Skeletal muscle tissue (tissue), 3 donors: ENCODE measurements at regions not wholly inside any gene's neighbourhood (a gene's known extent, or its start where the extent isn't known, plus 50 kb on each side); places are given as distances from the start of the nearest gene placed in this dataset.
"Not testable (repeated sequence)": the region's sequence is repeated elsewhere in the genome, so short reads cannot be mapped to it uniquely, and the experiment has no call there.

Source experiments
- H3K27ac ChIP-seq: one replicate; pipeline ENCODE4 v1.7.0; 2013; ENCODE audit warnings: mild to moderate bottlenecking, low read depth, low read length, inconsistent platforms
- H3K27me3 ChIP-seq, 3 donors: one replicate each; pipeline ENCODE4 v1.7.0; 2013; ENCODE audit warnings: low read length in 3 of 3; ENCODE audit not compliant: control insufficient read depth in 3 of 3, insufficient read depth in 3 of 3
- H3K36me3 ChIP-seq, 3 donors: one replicate each; pipeline ENCODE4 v1.7.0; 2013; ENCODE audit warnings: low read length in 3 of 3; ENCODE audit not compliant: control insufficient read depth in 3 of 3, insufficient read depth in 3 of 3
- H3K4me1 ChIP-seq, 3 donors: one replicate each; pipeline ENCODE4 v1.7.0; 2013; ENCODE audit warnings: low read length in 3 of 3, mild to moderate bottlenecking in 3 of 3; ENCODE audit not compliant: control insufficient read depth in 3 of 3, insufficient read depth in 3 of 3
- H3K4me3 ChIP-seq, 3 donors: one replicate each; pipeline ENCODE4 v1.7.0; 2013; ENCODE audit warnings: low read length in 3 of 3
- H3K9ac ChIP-seq, 3 donors: one replicate each; pipeline ENCODE4 v1.7.0; 2013; ENCODE audit warnings: low read length in 3 of 3, mild to moderate bottlenecking in 3 of 3, moderate library complexity in 2 of 3, low read depth in 1 of 3
- H3K9me3 ChIP-seq, 3 donors: one replicate each; pipeline ENCODE4 v1.7.0; 2013; ENCODE audit warnings: low read length in 3 of 3; ENCODE audit not compliant: control insufficient read depth in 3 of 3
- donor health status: Osteomylitis.

DNA sequence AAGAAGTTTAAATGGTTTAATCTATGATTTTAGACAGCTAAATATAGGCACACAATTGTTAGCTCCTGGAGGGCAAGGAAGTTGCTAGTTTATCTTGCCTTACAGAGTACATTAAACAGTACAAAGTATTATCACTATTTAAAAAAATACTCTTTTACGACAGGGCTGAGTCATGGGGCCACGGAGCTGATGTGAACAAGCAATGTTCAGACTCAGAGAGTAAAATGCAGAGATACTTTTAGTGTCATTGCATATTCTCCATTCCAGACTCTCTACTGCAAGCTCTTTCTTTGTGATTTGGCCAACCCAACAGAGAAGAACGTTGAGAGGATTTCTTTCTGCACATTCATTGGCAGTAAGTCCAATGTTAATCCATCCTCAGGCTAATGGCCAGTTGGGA is 352.4 kb downstream of the SPRY2 start:
- Histone ChIP-seq H3K4me3 (no peak overlapping the region), H3K9me3 (no peaks in the 10 kb centered on the region), H3K27me3 (no peaks in the 10 kb centered on the region), H3K27ac (no peak overlapping the region), H3K36me3 (no peaks in the 10 kb centered on the region), H3K4me1 (peaks cover 0 to 2% (median 0%) of the 10 kb centered on the region in 3 donors), H3K9ac (no peak overlapping the region)

DNA sequence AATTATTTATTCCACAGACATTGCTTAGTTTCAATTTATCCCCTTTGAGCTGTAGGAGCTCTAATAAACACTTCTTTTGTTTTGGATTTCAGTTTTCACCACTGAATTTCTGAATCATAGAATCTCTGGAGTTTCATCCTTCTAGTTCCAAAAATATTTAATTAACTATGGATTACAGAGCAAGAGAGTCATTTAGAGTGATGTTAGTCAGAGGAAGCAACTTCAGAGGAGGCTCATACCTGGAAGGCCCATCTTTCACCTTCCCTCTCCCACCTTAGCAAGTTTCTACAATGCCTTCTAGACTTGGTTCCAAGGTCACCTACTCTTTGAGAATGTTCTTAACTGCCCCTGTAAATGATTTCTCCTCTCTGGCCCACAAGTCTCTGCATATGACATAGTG is 353.2 kb downstream of the SPRY2 start:
- Histone ChIP-seq H3K9me3 (no peaks in the 10 kb centered on the region), H3K4me1 (peaks cover 0 to 2% (median 0%) of the 10 kb centered on the region in 3 donors), H3K27me3 (no peaks in the 10 kb centered on the region), H3K4me3 (no peak overlapping the region), H3K27ac (no peak overlapping the region), H3K9ac (no peak overlapping the region), H3K36me3 (no peaks in the 10 kb centered on the region)

DNA sequence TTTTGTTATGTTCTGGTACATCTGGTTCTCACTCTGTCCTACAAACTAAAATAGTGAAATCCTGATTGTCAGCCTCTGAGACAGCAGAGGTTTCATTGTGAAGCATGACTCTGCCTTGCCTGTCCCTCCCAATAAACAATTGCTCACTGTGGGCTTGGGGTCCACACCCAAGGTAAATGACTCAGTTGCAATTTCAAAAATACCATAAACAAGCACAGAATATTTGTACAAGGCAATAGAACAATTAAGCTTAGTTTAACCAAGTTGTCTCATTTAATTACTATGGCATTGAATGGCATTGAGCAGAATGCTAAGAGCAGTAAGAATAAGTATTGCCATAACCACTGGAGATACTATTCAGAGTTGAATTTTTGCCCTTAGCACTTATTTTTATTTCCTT is 353.6 kb downstream of the SPRY2 start:
- peaks cover 0 to 2% (median 0%) of the 10 kb centered on the region in 3 donors for H3K4me1 ChIP-seq
- H3K9me3 ChIP-seq, result no peaks in the 10 kb centered on the region
- H3K4me3 ChIP-seq, result no peak overlapping the region
- no peak overlapping the region for H3K9ac ChIP-seq
- H3K27ac ChIP-seq, result no peak overlapping the region
- no peaks in the 10 kb centered on the region for H3K36me3 ChIP-seq
- no peaks in the 10 kb centered on the region for H3K27me3 ChIP-seq

DNA sequence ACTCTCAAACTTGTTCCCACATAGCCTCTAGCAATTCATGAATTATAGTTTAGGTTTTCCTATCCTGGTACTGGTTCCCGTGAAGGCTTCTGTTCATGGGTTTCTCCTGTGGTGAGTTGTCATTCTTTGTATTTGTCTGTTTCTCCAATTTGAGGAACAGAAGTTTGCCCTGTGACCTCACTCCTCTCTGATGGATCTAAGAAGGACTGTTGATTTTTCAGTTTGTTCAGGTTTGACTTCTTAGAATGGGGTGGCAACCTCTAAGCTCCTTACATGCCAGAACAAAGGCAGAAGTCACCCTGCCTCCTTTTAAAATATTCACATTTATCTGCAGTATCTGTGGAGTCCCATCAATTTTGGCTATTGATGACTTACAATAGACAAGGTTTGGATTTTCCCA is 354.0 kb downstream of the SPRY2 start:
- Histone ChIP-seq H3K27ac (no peak overlapping the region), H3K9ac (no peak overlapping the region), H3K36me3 (no peaks in the 10 kb centered on the region)

DNA sequence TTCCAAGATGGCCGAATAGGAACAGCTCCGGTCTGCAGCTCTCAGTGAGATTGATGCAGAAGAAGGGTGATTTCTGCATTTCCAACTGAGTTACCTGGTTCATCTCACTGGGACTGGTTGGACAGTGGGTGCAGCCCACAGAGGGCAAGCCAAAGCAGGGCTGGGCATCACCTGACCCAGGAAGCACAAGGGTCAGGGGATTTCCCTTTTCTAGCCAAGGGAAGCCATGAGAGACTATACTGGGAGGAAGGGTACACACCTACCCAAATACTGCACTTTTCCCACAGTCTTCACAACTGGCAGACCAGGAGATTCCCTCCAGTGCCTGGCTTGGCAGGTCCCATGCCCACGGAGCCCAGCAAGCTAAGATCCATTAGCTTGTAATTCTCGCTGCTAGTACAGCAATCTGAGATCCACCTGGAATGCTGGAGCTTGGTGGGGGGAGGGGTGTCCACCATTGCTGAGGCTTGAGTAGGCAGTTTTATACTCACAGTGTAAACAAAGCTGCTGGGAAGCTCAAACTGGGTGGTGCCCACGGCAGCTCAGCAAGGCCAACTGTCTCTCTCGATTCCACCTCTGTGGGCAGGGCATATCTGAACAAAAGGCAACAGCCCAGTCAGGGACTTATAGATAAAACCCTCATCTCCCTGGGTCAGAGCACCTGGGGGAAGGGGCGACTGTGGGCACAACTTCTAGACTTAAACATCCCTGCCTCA is 365.8 kb downstream of the SPRY2 start:
- H3K27ac ChIP-seq, H3K9ac ChIP-seq, H3K4me1 ChIP-seq, H3K9me3 ChIP-seq, H3K36me3 ChIP-seq, H3K27me3 ChIP-seq, H3K4me3 ChIP-seq: not testable (repeated sequence)

More for the DNA sequence above, 354.0 kb downstream of the SPRY2 start:
- Histone ChIP-seq H3K9me3 (peaks cover 0 to 3% (median 0%) of the 10 kb centered on the region in 3 donors), H3K4me3 (no peak overlapping the region), H3K4me1 (peaks cover 0 to 2% (median 0%) of the 10 kb centered on the region in 3 donors), H3K27me3 (no peaks in the 10 kb centered on the region)

DNA sequence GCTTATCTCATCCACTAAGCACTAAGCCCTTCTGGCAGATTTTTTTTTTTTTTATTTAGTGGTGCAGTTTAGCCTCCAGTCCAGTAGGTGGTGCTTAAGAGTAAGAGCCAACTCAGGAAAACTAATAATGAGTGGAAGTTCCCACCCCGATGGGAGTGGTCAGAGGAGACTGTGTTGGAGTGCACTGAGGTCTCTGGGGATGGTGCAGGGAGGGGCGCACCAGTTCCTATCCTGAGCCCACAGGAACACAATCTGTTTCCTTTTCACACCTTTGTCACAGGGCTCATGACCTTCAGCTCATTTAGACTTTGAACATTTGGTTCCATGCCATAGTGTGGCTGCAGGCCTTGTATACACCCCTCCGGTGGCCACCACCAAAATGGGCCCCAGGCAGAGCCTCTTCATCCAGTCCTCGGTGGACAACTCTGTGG is 367.4 kb downstream of the SPRY2 start:
- Histone ChIP-seq H3K4me1 (no peaks in the 10 kb centered on the region), H3K36me3 (no peaks in the 10 kb centered on the region), H3K27me3 (no peaks in the 10 kb centered on the region), H3K27ac (no peak overlapping the region), H3K9ac (no peak overlapping the region), H3K4me3 (no peak overlapping the region), H3K9me3 (no peaks in the 10 kb centered on the region)

DNA sequence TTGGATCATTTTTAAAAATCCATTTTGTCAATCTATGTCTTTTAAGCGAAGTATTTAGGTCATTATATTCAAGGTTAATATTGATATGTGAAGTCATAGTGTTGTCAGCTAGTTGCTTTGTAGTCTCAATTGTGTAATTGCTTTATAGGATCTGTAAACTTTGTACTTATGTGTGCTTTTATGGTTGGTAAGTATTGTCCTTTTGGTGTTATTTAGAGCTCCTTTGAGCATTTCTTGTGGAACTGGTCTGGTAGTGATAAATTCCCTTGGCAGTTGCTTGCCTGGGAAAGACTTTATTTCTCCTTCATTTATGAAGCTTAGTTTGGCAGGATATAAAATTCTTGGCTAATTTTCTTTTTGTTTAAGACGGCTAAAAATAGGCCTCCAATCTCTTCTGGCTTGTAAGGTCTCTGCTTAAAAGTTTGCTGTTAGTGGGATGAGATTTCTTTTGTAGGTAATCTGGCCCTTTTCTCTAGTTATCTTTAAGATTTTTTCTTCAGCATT is 368.8 kb downstream of the SPRY2 start:
- Histone ChIP-seq H3K36me3 (no peaks in the 10 kb centered on the region), H3K27me3 (no peaks in the 10 kb centered on the region), H3K4me1 (no peaks in the 10 kb centered on the region), H3K4me3 (no peak overlapping the region), H3K27ac (no peak overlapping the region), H3K9ac (no peak overlapping the region), H3K9me3 (no peaks in the 10 kb centered on the region)

DNA sequence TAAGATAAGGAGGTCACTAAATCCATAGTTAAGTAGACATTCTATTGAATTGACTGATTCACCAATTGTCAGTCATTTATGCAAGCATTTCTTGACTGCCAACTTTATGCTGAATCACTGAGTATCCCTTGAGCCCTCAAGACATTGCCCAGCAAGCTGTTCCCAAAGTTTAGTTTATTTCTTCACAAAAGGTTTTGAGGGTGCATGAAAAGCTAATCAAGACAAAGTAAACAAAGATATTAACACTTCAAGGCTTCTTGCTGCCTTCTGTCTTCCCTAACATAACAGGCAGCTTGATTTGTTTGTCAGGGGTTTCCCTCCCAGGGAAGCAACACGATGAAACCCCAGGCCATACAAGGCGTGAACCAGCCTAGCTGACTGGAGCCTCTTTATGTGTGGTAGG is 374.4 kb downstream of the SPRY2 start:
- Histone ChIP-seq H3K9me3 (no peaks in the 10 kb centered on the region), H3K36me3 (no peaks in the 10 kb centered on the region), H3K27ac (no peak overlapping the region), H3K9ac (no peak overlapping the region), H3K4me3 (no peak overlapping the region), H3K4me1 (no peaks in the 10 kb centered on the region), H3K27me3 (no peaks in the 10 kb centered on the region)

DNA sequence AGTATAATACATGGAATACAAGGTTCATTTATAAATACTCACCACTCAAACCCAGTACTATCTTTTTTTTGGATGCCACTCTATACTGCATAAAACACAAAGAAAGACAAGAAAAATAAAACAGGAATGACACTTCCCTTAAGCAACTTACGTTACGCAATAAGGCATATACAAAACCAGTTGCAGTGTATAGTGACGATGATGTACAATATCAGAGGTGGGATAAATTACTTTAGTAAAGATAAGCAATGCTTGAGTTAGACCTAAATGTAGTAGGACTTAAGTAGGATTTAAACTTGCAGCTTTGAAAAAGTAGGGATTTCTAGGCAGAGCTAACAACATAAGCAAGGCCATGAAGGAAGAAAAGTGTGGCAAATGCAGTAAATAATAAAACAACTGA is 374.9 kb downstream of the SPRY2 start:
- H3K9ac ChIP-seq, result no peak overlapping the region
- no peak overlapping the region for H3K4me3 ChIP-seq
- H3K27ac ChIP-seq, result no peak overlapping the region
- no peaks in the 10 kb centered on the region for H3K4me1 ChIP-seq
- H3K9me3 ChIP-seq, result no peaks in the 10 kb centered on the region
- no peaks in the 10 kb centered on the region for H3K27me3 ChIP-seq
- no peaks in the 10 kb centered on the region for H3K36me3 ChIP-seq

DNA sequence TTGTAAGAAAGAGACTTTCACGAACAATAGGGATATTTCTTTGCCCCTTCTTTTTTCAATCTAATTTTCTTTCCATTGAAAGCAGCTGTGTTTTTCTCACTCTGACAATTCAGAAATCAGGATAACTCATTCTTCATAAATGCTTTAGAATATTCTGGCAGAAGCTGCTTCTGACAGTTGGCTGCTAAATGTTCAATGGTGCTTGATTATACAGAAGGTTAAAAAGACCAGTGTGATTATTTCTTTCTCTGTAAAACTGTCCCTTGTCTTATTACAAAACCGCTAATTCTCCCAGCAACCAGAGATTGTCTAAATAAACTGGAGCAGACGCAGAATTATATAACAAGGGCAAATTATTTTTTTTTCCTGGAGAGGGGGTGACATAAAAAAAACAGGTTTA is 394.4 kb downstream of the SPRY2 start:
- Histone ChIP-seq H3K36me3 (no peaks in the 10 kb centered on the region), H3K27ac (no peak overlapping the region), H3K9ac (no peak overlapping the region), H3K27me3 (no peaks in the 10 kb centered on the region), H3K4me3 (no peak overlapping the region), H3K9me3 (no peaks in the 10 kb centered on the region), H3K4me1 (no peaks in the 10 kb centered on the region)
